ENCODE measurements at regions not wholly inside any gene's neighbourhood (a gene's known extent, or its start where the extent isn't known, plus 50 kb on each side); places are given as distances from the start of the nearest gene placed in this dataset.

GRCh38 chr2:75800456-75800855, 89.7 kb upstream of the GCFC2 start (continued):
- TF ChIP-seq, protein P1, sequence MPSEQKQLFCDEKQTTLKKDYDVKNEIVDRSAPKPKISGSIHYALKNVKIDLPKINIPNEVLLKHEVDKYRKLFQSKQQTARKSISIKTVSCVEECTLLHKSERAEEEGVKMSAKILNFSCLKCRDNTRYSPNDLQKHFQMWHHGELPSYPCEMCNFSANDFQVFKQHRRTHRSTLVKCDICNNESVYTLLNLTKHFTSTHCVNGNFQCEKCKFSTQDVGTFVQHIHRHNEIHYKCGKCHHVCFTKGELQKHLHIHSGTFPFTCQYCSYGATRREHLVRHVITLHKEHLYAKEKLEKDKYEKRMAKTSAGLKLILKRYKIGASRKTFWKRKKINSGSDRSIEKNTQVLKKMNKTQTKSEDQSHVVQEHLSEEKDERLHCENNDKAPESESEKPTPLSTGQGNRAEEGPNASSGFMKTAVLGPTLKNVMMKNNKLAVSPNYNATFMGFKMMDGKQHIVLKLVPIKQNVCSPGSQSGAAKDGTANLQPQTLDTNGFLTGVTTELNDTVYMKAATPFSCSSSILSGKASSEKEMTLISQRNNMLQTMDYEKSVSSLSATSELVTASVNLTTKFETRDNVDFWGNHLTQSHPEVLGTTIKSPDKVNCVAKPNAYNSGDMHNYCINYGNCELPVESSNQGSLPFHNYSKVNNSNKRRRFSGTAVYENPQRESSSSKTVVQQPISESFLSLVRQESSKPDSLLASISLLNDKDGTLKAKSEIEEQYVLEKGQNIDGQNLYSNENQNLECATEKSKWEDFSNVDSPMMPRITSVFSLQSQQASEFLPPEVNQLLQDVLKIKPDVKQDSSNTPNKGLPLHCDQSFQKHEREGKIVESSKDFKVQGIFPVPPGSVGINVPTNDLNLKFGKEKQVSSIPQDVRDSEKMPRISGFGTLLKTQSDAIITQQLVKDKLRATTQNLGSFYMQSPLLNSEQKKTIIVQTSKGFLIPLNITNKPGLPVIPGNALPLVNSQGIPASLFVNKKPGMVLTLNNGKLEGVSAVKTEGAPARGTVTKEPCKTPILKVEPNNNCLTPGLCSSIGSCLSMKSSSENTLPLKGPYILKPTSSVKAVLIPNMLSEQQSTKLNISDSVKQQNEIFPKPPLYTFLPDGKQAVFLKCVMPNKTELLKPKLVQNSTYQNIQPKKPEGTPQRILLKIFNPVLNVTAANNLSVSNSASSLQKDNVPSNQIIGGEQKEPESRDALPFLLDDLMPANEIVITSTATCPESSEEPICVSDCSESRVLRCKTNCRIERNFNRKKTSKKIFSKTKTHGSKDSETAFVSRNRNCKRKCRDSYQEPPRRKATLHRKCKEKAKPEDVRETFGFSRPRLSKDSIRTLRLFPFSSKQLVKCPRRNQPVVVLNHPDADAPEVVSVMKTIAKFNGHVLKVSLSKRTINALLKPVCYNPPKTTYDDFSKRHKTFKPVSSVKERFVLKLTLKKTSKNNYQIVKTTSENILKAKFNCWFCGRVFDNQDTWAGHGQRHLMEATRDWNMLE (tag by site-specific recombination; conservative IDR thresholded peaks at IDR 0.05; ENCODE audit: low read depth), result no peak
- TF ChIP-seq ZNF501 (tag by site-specific recombination; IDR thresholded peaks at IDR 0.05) (no peak), GLI2 (tag by site-specific recombination; IDR thresholded peaks at IDR 0.05; ENCODE audit: borderline replicate concordance, low read depth) (no peak), ZNF2 (tag by site-specific recombination; IDR thresholded peaks at IDR 0.05) (no peak), SP2 (tag by site-specific recombination; IDR thresholded peaks at IDR 0.05) (no peak), ZNF514 (tag by site-specific recombination; IDR thresholded peaks at IDR 0.05) (no peak), ZSCAN23 (tag by site-specific recombination; IDR thresholded peaks at IDR 0.05) (no peak), TCF7L2 (IDR thresholded peaks at IDR 0.05; ENCODE audit: borderline replicate concordance, low read depth, low read length) (no peak), ZNF169 (tag by site-specific recombination; IDR thresholded peaks at IDR 0.05) (no peak), REPIN1 (tag by site-specific recombination; IDR thresholded peaks at IDR 0.05; ENCODE audit: low read depth) (no peak), ZNF561 (tag by site-specific recombination; IDR thresholded peaks at IDR 0.05; ENCODE audit: borderline replicate concordance) (no peak)
- TF ChIP-seq, protein P2, sequence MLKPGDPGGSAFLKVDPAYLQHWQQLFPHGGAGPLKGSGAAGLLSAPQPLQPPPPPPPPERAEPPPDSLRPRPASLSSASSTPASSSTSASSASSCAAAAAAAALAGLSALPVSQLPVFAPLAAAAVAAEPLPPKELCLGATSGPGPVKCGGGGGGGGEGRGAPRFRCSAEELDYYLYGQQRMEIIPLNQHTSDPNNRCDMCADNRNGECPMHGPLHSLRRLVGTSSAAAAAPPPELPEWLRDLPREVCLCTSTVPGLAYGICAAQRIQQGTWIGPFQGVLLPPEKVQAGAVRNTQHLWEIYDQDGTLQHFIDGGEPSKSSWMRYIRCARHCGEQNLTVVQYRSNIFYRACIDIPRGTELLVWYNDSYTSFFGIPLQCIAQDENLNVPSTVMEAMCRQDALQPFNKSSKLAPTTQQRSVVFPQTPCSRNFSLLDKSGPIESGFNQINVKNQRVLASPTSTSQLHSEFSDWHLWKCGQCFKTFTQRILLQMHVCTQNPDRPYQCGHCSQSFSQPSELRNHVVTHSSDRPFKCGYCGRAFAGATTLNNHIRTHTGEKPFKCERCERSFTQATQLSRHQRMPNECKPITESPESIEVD (tag by site-specific recombination; IDR thresholded peaks at IDR 0.05), result no peak
- TF ChIP-seq, protein P3, sequence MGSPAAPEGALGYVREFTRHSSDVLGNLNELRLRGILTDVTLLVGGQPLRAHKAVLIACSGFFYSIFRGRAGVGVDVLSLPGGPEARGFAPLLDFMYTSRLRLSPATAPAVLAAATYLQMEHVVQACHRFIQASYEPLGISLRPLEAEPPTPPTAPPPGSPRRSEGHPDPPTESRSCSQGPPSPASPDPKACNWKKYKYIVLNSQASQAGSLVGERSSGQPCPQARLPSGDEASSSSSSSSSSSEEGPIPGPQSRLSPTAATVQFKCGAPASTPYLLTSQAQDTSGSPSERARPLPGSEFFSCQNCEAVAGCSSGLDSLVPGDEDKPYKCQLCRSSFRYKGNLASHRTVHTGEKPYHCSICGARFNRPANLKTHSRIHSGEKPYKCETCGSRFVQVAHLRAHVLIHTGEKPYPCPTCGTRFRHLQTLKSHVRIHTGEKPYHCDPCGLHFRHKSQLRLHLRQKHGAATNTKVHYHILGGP (tag by site-specific recombination; IDR thresholded peaks at IDR 0.05), result no peak

DNA sequence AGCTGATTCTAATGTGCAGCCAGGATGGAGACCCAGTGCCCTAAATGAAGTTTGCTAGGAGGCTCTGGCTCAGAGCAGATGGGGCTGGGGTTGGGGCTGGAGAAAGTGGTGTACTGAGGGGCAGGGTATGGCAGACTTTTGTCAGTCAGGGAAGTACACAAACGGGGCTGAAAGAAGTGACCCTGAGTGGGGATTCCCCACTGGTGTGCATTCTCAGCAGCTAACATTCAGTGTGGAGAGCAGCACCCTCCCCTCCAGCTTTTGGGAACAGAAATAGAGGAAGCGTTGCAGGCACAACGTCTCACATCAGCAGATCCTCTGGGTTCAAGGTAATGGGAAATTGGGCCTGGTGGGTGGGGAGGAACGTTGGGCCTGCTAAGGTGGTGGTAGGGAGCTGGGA, 89.1 kb upstream of the GCFC2 start:
- no peak for TF ChIP-seq ZNF350 (tag by site-specific recombination; IDR thresholded peaks at IDR 0.05)
- TF ChIP-seq KLF16 (tag by site-specific recombination; IDR thresholded peaks at IDR 0.05), result no peak
- TF ChIP-seq ZNF2 (tag by site-specific recombination; IDR thresholded peaks at IDR 0.05), result no peak
- no peak for TF ChIP-seq ZNF623 (tag by site-specific recombination; IDR thresholded peaks at IDR 0.05)
- TF ChIP-seq ZBTB20 (tag by site-specific recombination; IDR thresholded peaks at IDR 0.05), result no peak
- no peak for TF ChIP-seq ZNF211 (tag by site-specific recombination; IDR thresholded peaks at IDR 0.05; ENCODE audit: low read depth)
- TF ChIP-seq, protein P4, sequence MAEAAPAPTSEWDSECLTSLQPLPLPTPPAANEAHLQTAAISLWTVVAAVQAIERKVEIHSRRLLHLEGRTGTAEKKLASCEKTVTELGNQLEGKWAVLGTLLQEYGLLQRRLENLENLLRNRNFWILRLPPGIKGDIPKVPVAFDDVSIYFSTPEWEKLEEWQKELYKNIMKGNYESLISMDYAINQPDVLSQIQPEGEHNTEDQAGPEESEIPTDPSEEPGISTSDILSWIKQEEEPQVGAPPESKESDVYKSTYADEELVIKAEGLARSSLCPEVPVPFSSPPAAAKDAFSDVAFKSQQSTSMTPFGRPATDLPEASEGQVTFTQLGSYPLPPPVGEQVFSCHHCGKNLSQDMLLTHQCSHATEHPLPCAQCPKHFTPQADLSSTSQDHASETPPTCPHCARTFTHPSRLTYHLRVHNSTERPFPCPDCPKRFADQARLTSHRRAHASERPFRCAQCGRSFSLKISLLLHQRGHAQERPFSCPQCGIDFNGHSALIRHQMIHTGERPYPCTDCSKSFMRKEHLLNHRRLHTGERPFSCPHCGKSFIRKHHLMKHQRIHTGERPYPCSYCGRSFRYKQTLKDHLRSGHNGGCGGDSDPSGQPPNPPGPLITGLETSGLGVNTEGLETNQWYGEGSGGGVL (tag by site-specific recombination; IDR thresholded peaks at IDR 0.05), result no peak
- no peaks in the 10 kb centered on the region for H3K4me1 ChIP-seq (ENCODE audit: control insufficient read depth, insufficient read depth, low read length)
- CTCF ChIA-PET, result no interaction called here
- no peaks in the 10 kb centered on the region for H3K36me3 ChIP-seq (ENCODE audit: control insufficient read depth in 2 of 2, insufficient read depth in 1 of 2, low read length in 2 of 2)
- H3K27ac ChIP-seq (ENCODE audit: extremely low read depth, low read depth, low read length), result no peak overlapping the region
- no peaks in the 10 kb centered on the region for H3K9me3 ChIP-seq (ENCODE audit: control insufficient read depth, insufficient read depth, low read depth, low read length)
- H3K4me3 ChIP-seq (ENCODE audit: low read depth, low read length), result no peak overlapping the region
- POLR2A ChIA-PET, result no interaction called here

All from HEK293 (cell line).